GM23248 (cell line): ENCODE measurements at regions not wholly inside any gene's neighbourhood (a gene's known extent, or its start where the extent isn't known, plus 50 kb on each side); places are given as distances from the start of the nearest gene placed in this dataset.

Source experiments
- EZH2 ChIP-seq: fragments of 200-600 bp; sonication (generic); IDR thresholded peaks from 2 replicates; pipeline ENCODE4 v1.6.1; 2018; ENCODE audit warnings: antibody characterized with exemption, mild to moderate bottlenecking; ENCODE audit not compliant: insufficient read depth, poor library complexity, severe bottlenecking
- EZH2phosphoT487 ChIP-seq: fragments of 200-600 bp; sonication (generic); IDR thresholded peaks from 2 replicates; pipeline ENCODE4 v1.6.1; 2018; ENCODE audit warnings: antibody characterized with exemption, moderate library complexity, mild to moderate bottlenecking, low read depth; ENCODE audit not compliant: insufficient read depth

GRCh38 chr11:122406466-122406865 is 249.1 kb upstream of the UBASH3B start:
- TF ChIP-seq EZH2 (no peak), EZH2phosphoT487 (no peak)
